ENCODE measurements at regions not wholly inside any gene's neighbourhood (a gene's known extent, or its start where the extent isn't known, plus 50 kb on each side); places are given as distances from the start of the nearest gene placed in this dataset.
A peak's percentile ranks its signal among the peaks of the same experiment; 100 is the strongest.
"Not testable (repeated sequence)": the region's sequence is repeated elsewhere in the genome, so short reads cannot be mapped to it uniquely, and the experiment has no call there.

DNA sequence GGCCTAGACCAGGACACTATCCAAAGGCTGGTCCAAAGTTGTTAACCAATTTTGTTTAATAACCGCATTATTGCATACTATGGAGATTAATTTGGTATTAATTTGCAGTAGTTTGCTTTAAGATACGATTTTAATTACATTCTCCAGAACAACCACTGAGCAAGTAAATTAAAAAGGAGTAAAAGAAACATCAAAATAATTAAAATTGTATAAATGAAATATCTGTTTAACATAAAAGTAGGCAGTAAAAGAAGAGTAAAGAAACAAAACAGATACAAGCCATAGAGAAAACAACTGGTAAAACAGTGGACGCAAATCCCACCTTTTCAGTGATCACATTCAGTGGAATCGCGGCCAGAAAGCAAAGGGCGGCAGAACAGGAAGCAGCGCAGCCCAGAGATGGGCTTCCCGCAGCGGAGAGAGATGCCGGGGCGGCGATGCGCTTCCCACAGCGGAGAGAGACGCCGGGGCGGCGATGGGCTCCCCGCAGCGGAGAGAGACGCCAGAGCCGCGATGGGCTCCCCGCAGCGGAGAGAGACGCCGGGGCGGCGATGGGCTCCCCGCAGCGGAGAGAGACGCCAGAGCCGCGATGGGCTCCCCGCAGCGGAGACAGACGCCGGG, 176.8 kb downstream of the RTP5 start:
- no peak for DNase-seq

DNA sequence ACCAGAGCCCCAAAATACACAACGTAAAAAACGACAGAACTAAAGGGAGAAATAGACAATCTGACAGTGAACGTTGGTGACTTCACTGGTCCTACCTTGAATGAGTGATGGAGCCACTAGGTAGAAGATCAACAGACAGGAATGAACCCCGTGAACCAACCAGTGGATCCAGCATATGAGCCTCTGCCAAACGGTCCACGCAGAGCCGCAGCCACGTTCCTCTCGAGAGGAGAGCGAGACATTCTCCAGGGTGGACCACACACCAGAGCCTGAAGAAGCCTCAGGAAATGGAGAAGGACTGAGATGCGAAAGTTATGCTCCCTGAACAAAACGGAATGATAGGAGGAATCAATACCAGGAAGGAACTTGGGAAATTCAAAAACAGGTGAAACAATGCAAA, 178.4 kb downstream of the RTP5 start:
- no peak for DNase-seq

DNA sequence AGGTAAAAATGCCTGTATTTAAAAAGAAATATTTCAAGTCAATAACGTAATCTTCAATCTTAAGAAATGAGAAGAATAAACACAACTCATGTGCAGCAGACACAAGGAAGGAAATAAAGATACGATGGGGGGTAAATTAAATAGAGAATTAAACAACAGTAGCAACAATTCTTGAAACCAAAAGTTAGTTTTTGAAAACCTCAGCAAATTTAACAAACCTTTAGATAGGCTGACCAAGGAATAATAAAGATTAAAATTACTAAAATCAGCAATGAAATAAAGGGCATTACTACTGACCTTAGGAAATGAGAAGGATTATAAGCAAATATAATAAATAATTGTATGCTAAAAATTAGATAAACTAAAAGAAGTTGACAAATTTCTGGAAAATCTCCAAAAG, 178.9 kb downstream of the RTP5 start:
- no peak for DNase-seq

DNA sequence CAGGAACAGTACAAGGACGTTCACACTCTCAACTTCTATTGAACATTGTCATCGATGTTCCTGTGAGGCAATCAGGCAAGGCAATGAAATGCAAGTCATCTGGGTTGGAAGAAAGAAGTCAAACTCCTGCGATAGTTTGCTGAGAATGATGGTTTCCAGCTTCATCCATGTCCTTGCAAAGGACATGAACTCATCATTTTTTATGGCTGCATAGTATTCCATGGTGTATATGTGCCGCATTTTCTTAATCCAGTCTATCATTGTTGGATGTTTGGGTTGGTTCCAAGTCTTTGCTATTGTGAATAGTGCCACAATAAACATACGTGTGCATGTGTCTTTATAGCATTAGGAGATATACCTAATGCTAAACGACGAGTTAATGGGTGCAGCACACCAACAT, 180.0 kb downstream of the RTP5 start:
- not testable (repeated sequence) for DNase-seq

DNA sequence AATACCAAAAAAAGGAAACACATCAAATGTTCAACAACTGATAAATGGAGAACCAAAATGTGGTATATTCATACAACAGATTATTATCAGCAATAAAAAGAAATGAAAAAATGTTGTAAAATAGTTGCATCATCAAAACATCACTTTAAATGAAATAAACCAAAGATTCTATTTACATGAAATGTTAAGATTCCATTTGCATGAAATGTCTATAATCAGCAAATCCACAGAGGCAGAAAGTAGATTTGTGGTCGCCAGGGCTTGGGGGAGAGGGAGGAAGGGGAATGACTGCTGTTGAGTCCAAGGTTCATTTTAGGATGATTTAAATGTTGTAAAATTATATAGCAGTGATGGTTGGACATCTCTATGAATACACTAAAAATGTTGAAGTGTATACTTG, 181.9 kb downstream of the RTP5 start:
- DNase-seq: no peak

DNA sequence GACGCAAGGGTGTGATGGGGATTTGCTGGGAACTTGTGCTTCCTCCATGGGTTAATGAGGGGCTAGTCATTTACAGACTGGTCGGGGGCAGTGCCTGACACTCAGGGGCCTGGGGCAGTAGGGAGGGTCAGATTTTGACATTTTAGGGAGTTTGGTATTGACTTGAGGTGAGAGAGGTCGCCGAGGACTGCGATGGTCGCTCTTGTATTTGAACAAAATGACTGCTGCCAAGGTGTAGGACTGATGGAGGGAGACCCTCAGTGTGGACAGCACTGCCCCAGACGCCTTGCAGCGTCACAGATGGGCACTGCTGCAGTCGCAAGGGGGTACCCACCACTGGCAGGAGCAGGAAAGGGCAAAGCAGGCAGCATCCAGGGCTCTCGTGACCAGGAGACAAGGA, 182.9 kb downstream of the RTP5 start:
- DNase-seq: no peak

DNA sequence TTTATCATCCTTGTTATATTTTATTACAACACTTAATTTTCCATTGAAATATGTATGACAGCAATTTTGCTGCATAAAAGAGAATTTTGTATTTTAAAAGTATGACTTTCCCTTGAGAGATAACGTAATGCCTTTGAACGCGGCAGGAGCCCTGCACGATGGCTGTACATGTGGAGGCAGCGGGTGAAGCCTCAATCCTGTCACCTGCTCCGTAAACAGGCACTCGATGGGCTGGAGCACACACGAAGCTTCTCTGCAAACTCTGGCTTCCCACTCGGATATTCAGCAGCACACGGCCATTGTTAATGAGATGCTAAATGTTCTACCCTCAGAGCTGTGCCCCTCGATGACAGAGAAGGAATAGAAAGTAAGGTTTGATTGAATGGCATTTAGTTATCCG, 184.4 kb downstream of the RTP5 start:
- DNase-seq: no peak

DNA sequence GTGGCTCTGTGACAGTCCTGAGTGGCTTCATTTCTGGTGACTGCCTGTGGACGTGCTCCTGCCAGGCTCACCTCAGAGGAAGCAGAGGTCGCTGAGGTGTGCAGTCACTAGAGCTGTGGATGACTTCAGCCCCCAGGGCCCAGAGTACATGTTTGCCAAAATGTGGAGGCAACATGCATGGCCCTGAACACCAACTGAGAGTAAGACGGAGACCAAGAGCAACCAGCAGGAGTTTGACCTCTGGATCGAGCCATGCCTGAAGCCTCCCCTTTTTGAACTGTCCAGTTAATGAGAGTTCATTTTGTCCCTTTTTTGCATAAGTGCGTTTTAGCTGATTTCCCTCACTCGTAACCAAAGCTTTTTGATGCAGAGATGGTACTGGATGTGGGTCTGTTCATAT, 184.9 kb downstream of the RTP5 start:
- DNase-seq: no peak

DNA sequence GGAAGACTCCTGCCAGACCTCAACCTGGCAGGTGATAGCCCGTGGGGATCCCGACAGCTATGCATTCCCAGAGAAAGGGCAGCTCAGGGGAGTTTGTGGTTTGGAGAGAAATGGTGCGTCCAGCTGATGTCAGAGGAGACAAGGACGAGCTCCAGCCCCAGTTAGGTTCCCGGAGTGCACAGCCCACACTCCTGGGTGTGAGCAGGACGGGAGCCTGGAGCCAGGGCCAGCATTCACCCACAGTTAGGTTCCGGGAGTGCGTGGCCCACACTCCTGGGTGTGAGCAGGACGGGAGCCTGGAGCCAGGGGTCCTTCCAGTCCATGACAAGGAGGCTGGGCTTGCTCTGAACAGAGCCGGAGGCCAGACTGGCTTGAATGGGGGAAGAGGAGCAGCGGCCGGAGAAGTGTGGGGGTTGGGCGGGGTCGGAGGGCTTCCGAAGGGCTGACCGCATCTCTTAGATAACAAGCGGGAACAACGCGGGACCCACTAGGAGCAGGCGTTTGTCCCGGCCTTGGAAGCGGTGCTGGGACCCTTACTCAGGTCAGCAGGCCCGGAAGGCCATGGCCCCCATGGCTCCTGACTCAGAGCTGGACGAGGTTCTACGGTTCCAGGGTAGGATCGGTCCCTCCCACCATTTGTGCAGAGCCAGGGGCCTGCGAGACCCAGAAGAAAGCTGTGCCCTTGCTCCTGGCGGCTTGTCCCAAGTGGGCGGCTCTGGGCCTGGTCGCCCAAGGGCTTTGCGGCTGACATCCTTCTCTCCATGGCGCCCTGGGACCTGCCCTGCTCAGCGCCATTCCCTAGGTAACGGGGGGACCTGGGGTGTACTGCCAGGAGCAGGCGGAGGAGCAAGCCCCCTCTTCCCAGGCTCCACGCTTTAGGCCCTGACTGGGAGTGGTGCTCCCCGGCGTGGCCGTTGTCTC, 185.6 kb downstream of the RTP5 start:
- no peak for DNase-seq

DNA sequence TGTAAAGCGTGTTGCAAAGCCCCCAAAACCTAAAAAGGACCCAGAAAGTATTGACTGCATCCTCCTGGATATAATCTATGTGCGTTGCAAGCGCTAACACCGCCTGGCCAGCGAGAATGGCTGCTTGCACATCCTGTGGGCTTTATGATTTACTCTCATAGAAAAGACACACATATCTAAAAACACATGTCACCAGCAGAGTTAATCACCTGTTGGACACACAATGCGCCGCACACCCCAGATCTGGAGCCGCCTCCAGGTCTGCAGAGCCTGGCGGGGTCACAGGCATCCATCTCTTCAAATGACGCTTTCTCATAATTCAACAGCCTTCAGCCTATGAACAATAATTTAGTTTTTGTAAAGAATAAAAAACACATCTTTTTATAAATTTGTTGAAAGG, 186.5 kb downstream of the RTP5 start:
- DNase-seq: no peak

DNA sequence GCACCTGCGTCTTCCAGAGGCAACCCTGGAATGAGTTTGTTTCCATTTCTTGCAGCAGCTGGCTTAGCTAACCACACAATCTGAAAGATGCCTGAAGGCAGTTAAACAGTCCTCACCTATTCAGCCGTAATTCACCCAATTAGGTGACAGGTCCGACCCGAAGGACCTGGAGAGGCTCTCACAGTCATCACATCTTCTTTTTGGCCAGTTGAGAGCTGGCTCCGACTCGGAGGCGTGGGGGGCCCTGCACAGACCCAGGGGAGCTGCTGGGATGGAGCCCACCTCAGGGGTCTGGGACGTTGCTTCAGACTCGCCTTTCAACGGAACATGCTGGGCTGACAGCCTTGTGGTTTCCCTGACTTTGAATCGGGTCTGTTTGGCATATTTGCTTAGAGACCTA, 187.3 kb downstream of the RTP5 start:
- DNase-seq: no peak

DNA sequence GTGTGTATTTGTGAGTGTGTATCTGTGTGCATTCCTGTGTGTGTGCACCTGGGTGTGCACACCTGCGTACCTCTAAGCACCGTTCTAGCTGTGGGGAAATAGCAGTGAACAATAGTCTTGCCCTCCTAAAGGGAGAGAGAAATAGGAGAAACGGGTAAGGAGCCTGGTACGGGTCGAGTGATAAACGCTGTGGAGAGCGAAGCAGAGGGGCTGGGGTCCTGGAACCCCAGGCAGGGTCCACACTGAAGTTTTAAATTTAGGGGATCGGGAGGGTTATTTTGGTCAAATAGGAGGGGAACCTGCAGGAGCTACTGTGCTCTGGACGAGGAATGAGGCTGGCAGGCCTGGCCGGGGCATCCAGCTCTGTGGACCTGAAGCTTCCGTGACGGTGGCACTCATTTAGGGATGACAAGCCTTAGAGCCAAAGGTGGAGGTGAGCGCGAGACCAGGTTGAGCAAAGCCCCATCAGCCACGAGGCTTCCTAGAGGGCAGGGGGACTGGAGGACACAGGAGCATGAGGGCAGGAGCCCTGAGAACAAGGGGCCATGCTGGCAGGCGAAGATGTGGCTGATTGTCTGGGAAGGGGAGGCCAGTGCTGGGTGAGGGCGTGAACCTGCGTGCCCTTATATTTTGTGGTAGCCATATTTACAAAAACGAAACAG, 188.0 kb downstream of the RTP5 start:
- DNase-seq: no peak

DNA sequence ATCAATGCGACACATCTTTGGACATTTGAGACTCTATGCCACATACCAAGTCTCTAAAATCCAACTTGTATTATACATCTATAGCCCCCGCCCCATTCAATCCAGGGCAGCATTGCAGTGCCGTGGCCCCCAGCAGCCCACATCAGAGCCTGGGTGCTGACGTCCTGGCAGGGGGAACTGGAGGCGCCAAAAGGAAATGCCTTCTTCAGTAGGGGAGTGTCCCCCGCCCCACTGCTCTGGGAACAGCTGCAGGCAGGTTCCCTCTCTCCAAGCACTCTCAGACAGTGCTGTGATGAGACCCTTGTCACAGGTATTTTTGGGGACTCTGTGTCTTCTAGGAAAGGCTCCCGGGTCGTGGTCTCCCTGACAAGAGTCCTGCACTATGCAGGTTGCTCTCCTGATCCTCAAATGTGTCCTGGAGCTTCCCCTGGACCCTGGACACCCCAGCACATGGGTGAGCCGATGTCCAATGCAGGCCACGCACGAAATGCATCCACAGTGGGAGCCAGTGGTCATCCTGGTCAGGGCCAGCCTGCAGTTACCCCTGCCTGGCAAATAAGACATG, 188.7 kb downstream of the RTP5 start:
- no peak for DNase-seq

DNA sequence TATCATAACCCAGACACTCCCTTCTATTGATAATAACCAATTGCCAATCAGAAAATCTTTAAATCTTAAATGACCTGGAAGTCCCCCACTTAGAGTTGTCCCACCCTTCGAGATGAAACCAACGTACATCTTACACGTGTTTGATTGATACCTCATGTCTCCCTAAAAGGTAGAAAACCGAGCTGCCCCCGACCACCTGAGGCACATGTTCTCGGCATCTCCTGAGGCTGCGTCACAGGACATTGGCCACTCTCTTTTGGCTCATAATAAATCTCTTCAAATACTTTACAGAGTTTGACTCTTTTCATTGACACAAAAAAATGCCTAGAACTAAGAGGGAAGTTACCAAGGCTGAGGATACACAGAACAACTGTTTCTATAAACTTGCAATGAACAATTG, 190.0 kb downstream of the RTP5 start:
- DNase-seq: no peak

DNA sequence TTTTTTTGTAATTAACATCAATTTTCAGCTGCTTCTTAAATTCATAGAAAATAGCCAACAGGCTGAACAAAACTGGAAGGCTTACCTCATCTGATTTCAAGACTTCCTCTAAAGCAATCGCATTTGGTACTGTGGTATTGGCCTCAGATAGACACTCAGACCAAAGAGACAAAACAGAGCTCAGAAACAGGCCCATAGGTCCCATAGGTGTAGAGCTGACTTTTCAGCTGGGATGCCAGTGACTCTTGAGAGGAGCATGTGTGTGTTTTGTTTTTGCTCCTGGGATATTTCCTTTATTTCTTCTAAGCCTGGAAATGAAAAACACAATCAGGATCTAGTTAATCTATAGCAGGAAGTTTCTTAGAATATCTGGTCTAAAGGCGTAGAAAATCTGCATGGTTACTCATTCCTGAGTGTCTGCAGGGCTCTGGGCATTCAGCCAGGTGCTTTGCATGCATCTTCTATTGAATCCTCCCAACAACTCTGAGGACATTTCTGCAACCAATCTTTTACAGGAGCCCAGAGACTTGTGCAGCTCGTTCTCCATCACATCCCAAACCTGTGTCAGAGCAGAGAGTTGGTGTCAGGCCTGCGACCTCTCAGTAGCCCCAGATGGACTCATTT, 190.8 kb downstream of the RTP5 start:
- DNase-seq: peak in 1 of 3 donors; percentile 41

DNA sequence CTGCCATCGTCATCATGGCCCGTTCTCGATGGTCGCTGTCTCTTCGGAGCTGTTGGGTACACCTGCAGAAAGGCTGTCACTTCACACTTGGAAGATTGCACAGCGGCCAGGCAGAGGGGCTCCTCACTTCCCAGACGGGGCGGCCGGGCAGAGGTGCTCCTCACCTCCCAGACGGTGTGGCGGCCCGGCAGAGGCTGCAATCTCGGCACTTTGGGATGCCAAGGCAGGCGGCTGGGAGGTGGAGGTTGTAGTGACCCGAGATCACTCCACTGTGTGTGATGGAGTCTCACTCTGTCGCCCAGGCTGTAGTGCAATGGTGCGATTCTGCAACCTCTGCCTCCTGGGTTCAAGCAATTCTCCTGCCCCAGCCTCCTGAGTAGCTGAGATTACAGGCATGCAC, 192.4 kb downstream of the RTP5 start:
- not testable (repeated sequence) for DNase-seq

DNA sequence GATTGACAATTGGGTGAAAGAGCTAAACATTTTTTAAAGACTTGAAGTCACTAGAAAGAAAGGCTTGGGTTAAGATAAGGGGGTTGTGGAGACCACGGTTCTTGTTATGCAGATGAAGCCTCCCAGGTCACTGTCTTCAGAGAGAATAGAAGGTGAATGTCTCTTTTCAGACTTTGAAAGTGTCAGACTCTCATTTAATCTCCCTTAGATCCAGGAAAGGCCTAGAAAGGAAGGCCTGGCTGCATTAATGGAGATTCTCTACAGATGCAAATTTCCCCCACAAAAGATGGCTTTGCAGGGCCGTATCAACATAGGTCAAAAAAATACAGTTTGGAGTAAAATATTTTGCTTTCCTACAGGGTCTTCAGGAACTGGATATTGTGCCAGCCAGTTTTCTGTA, 193.9 kb downstream of the RTP5 start:
- DNase-seq: no peak

DNA sequence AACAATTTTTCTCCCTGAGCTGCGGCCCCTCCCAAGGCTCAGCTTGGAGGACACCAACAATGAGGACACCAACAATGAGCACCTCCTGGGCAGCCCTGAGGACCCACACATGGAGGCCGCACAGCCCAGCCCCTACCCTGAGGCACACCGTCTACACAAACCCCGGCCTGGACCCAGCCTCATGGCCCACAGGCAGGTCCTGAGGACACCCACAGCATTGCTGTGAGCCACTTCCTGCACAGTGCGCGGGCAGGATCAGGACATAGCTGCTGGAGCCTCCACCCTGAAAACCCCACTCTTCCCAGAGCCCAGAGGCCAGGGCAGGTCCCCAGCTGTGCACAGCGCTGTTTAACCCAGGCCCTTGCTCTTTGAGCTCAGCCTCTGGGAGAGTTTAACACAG, 194.3 kb downstream of the RTP5 start:
- no peak for DNase-seq

DNA sequence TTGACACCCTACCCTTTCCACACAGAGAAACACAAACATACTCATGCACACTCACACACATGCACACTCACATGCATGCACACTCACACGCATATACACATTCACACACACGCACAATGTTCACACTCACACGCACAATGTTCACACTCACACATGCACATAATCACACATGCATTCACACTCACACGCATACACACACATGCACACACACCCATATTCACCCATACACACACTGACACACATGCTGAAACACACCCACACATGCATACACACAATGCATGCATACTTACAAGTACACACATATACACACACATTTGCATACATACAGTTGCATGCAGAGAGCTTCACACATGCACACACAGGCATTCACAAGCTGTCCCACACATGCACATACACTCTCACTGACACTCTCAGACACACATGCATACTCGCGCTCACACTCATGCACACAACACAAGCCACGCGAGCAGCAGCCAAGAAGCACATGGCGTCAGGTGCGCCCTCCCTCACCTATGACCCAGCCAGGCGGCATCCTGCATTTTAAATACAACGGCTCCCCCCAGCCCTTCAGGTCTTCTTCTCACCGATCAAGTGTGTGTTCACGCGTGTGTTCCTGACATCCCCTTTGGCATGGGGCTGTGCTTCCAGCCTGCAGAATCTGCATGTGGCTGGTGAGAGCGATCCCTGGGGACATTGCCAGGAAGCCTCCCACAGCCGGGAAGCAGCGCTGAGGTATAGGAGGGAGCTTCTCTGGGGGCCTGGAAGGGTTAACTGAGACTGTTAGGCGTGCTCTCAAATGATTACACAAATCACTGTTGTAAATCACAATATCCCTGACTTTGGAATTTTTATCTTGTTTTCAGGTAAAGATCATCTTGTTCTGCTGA, 195.1 kb downstream of the RTP5 start:
- no peak for DNase-seq

DNA sequence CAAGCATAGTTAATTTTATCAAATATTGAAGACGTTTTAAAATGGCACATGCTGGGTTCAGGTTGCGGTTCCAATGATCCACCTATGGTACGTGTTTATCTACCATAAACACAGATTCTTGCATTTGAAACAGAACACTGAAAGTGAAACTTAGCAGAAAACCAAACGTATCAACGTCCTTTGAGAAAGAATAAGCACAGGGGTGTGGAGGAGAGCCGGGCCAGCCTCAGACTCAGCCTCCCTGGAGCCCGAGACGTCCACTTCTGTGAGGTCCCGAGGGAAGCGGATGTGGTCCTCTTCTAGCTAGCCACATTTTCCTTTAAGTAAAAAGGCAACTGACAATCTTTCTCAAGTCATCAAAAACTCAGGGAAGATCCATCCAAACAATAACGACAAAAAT, 195.9 kb downstream of the RTP5 start:
- no peak for DNase-seq

DNA sequence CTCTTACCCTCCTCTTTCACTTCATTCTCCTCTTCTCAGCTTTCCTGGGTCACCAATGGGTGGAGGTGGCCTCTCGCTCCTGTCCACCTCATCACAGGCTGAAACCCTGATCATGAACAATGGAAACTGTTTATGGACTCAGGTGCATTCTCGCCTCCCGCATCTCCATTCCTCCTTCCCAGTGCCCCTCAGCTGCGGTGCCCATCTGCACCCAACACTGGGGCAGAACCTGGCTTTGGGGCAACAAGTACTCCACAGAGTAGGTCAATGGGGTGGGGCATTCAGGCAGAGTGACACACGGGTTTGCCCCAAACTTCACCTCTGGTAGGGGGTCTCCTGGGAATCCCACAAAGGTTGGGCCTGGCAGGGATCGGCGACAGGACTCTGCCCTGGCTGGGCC, 199.5 kb downstream of the RTP5 start:
- DNase-seq: no peak

Data from muscle of back (tissue), 3 donors.